Suppressor macrophage (primary cell): ENCODE measurements at regions not wholly inside any gene's neighbourhood (a gene's known extent, or its start where the extent isn't known, plus 50 kb on each side); places are given as distances from the start of the nearest gene placed in this dataset.
"Not testable (repeated sequence)": the region's sequence is repeated elsewhere in the genome, so short reads cannot be mapped to it uniquely, and the experiment has no call there.

Experiments used
- DNase-seq, 4 experiments: peaks; one replicate each; pipeline ENCODE4 v3.0.0-alpha.2; 2020 to 2022

DNA sequence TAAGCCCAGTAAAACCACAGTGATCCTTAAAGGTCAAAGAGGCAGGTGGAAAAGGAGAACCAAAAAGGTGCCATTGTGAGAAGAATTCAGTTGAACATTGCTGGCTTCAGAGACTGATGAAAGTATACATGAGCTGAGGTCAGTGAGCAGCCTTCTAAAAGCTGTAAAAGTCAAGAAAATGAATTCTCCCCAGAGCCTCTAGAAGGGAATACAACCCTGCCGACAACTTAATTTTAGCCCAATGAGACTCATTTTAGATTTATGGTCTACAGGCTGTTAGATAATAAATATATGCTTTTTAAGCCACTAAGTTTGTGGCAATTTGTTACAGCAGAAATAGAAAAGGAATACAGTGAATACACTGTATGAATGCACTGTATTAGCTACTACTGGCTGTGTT is 911.4 kb downstream of the TRIB2 start:
- DNase-seq: no peak

DNA sequence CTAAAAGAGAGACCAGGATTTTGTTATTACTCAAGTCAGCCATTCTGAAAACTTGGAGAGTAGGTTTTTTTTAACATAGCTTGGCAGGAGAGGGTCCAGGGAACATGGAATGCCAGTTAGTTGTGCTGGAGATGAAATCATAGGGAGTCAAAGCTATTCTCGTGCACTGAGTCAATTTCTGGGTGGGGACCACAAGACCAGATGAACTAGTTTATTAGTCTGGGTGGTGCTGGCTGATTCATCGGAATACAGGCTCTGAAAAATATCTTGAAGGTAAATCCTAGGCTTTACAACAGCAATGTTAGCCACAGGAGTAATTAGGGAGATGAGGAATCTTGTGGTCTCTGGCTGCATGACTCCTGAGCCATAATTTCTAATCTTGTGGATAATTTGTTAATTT is 921.4 kb downstream of the TRIB2 start:
- DNase-seq: no peak

DNA sequence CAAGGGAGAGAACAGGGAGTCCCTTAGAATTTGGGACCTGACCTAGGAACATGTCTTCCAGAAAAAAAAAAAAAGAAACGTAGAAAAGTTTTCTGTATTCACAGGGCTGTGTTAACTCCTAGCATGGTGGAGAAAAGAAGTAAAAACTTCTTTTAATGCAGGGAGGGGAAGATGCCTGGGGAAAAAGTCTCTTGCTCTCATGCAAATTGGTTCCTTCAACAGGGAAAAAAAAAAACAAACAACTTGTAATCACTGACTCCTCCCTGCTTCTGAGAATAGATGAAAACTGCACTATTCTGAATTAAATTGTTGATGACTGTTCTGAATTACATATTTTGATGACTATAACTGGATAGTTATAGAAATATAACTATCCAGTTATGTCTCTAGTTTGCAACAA is 933.2 kb downstream of the TRIB2 start:
- DNase-seq: no peak

DNA sequence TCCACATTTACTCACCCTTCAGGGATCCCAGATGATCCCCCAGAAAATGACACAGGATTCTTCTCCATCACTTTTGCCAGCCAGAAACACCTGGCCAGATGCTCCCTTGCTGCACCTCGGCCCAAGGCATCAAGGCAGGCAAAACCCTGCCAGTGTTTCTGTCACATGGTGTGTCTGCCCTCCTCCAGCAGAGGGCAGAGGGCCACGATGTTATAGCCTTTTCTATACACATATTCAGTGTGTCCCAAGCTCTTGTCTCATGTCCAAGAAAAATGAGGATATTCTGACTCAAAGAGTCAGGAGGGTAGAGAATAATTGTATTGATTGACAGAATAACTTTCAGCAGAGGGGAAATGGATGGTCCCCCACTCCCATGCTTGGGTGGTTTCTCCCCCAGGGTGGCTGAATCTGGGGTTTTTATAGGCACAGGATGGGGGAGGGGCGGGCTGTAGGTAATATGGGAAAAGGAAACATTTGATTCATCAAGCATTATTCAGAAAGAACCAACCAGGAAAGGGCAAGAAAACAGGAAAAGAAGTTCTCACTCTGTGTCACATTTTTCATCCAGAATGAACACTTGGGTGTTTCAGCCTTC is 933.9 kb downstream of the TRIB2 start:
- DNase-seq: no peak

DNA sequence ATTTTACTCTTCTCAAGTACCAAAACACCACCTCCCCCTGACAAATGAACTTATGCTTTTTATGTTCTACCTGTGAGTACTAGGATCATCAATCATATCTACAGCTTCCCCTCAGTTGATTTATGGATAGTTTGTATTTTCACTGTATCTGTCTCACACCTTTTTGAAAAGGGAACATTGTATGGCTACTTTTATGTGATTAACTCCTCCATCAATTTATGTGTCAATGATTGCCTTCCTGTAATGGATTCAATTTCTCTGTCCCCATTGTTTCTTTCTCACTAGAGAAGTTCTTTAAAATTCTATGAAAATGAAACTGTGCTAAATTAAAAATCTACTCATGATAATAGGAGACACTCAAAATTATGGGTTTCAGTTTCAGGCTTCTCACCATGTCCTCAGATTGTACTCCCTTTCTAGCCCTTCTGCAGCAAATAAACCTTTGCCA is 935.0 kb downstream of the TRIB2 start:
- DNase-seq: no peak

DNA sequence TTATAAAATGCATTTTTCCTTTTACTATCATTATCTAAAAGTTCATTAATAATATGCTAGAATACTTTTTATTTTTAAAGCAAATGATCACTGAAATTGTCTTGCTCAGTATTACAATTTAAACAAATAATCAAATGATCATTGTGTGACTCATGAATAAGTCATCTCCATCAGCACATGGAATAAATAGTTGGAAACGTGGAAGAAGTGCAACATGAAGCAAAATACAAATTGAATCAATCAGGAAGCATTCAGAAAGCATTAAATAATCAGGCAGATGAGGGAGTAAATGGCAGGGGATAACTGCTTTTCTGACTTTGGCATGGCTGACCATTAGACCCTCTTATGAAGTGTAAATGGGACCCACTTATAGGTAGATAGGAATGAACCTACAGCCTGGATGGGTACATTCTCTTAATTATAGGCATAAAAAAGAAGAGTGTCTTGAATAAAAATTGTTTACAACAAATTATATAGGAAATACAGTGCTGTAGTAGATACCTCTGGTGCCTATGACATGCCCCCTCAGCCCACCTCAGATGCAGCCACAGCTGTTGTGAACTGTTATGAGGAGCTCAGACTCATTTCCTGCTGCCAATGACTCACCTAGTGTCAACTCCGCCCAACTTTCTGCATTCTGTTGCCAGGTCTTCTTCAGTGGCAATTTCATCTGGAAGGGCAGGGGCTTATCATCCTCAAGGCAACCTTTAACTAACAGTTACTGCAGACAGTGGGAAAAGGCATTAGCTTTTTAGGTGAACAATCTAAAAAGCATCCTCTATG is 936.0 kb downstream of the TRIB2 start:
- no peak for DNase-seq

DNA sequence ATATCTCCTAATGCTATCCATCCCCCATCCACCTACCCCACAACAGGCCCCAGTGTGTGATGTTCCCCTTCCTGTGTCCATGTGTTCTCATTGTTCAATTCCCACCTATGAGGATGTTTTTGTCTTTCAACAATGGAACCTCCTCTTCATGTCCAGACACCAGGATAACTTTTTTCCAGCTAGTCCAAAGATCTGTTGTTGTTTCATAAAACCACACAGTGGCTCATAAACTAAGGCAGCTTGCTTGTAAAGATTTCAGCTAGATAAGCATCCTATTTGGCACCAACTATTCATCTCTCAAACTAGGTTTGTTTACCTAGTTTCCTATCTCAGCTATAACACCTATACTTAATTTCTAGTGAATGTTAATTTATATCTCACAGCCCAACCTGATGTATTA is 937.7 kb downstream of the TRIB2 start:
- DNase-seq: no peak

DNA sequence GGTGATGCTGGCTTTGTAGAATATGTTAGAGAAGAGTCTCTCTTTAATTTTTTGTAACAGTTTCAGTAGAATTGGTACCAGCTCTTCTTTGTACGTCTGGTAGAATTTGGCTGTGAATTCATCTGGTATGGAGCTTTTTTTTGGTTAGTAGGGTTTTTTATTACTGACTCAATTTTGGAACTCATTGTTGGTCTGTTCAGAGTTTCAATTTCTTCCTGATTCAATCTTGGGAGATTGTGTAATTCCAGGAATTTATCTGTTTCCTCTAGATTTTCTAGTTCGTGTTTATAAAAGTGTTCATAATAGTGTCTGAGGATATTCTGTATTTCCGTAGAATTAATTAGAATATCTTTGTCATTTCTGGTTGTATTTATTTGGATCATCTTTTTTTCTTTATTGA is 943.5 kb downstream of the TRIB2 start:
- DNase-seq: no peak

DNA sequence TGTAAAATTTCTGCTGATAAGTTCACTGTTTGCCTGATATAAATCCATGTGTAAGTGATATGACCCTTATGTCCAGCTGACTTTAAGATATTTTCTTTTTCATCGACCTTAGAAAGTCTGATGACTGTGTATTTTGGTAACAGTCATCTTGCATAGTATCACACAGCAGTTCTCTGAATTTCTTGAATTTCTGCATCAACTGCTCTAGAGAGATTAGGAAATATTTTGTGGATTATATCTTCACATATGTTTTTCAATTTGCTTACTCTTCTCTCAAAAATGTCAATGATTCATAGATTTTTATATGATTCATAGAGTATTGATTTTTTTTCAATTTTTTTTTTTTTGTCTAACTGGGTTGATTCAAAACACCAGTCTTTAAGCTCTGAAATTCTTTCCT is 945.3 kb downstream of the TRIB2 start:
- DNase-seq: no peak

DNA sequence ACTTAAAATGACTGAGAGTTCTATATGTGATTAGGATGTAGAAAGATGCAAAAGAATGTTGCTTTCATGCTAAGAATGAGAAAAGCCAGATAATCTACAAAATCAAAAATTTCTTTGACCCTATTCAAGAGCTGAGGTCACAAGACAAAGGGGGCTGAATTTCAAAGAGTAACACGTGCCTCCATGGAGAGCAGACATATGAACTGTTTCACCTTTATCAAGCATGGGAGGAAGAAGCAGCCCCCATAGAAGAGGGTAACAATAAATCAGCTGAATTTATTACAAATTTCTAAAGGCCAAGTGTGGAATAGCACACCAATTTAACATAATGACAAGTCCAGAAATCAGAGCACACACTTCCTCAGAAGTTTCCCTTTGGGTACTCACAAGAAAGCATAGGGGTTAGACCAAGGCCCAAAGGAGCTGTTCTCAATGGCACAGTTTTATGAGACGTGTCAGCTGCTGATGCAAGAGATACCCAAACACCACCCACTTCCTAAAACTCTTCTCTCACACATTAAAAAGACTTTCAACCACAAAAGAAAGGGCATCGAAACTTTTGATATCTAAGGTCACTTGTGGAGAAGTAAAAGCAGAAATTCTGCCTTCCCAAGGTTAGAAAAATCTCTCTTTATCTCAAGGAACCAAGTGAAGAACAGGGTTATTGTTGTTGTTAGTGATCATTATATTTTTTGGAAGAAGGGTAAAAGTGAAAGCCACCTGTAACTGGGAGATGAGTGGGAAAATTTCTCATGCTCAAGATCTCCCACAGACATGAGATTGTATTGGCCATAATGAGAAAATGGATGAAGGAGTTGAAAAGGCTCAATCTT is 950.1 kb downstream of the TRIB2 start:
- no peak for DNase-seq

DNA sequence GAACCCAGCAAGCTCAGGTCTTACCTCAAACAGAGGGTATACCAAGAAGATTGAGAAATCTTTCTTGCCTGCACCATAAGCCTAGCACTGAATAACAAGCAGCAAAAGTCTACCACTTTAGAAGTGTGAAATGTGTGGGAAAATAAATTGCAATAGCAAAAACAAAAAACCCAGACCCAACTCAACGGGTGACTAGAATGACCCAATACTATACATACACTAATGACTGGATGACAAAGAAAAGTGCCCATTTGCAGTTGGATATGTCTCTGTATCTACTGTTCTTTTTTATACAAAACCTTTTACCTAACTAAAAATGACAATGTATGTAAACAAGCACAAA is 950.6 kb downstream of the TRIB2 start:
- DNase-seq: no peak

DNA sequence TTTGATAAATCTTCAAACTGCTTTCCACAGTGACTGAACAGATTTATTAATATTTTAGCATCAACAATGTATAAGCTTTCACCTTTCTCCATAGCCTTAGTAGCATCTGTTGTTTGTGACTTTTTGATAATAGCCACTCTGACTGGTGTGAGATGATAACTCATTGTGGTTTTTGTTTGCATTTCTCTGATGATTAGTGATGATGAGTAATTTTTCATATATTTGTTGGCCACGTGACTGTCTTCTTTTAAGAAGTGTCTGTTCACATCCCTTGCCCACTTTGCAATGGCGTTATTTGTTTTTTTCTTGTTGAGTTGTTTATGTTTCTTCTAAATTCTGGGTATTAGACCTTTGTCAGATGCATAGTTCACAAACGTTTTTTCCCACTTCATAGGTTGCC is 952.9 kb downstream of the TRIB2 start:
- no peak for DNase-seq

DNA sequence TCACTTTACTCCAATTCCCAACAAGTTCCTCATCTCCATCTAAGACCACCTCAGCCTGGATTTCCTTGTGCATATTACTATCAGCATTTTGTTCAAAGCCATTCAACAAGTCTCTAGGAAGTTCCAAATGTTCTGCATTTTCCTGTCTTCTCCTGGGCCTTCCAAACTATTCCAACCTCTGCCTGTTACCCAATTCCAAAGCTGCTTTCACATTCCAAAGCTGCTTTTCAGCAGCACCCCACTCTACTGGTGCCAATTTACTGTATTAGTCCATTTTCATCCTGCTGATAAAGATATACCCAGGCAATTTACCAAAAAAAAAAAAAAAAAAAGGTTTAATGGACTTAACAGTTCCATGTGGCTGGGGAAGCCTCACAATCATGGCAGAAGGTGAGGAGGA is 957.1 kb downstream of the TRIB2 start:
- DNase-seq: not testable (repeated sequence)

DNA sequence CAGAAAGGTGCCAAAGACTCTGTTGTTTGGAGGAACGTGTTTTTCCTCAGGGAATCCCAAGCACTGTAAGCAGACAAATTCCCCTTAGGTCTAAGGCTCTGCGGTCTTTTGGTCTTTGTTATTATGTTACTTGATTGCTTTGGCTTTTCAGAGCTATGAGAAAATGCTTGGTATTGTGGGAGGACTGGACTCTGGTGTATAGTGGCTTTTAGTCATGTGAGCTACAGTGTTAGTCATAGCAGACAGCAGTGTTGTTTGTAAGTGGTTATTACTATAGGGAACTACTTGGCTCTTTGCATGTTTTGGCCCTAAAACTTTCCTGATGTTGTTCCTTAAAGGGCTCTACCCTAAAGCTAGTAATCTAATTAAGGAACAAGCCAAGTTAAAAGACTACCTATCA is 956.2 kb upstream of the LRATD1 start:
- DNase-seq: no peak

DNA sequence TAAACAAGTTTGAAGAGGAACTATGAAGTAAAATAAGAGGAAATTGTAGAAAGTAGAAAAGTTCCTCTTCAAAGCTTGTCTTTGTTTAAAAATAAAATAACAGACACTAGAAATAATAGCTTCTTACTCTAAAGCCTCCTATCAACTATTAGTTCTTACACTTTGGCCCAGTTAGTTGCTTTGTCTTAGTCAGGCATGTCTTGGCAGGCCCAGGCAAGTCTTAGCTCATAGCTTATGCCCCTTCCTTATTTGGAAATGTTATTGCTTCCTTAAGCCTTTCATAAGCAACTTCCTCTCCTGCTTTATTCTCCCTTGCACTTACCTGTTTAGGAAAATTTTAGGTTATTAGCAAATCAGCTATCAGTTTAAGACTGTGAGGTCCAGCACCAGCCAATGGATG is 950.6 kb upstream of the LRATD1 start:
- DNase-seq: no peak

DNA sequence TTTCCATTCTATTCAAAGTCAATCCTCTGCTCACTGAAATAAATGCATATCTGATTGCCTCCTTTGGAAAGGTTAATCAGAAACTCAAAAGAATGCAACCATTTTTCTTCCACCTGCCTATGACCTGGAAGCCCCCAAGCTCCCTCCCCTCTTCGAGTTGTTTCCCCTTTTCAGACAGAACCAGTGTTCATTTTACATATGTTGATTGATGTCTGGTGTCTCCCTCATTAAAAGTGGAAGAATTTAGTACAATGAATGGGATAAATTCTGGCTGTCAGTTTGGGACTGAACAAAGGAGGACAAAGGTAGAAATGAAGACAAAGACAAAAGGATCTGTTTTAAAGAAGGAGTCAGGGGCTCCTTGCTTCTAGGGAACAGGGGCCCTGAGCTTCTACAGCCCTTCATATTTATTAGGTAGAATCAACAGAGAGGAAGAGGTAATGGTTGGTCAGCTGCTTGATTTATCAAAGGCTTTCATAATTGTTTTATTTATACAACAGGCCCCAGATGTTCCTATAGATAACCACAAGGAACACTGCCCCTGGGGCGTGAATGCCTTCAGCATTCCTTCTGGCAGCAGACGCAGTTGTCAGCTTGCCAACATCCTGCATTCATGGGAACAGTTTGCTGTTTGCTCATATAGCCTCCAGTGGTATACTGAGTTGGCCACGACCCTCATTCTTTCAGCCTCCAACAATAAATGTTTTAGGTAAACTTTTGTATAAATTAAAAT is 949.8 kb upstream of the LRATD1 start:
- no peak for DNase-seq

DNA sequence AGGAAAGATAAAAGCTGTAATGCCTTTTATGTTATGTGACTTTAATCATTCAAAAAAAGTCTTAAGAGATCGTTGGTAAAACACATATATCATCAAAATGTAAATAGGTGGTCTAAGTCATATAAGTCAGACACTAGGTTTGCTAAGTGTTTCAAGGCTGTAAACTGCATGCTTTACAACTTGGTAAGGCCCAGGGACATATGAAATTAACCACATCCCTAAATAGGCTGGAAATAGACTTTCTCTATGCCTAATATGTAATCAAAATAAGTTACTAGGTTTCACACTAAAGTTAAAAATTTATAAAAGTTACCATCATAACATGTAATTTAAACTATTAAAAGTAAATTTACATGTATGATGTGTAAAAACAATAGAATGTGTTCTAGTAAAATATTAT is 946.3 kb upstream of the LRATD1 start:
- DNase-seq: no peak

DNA sequence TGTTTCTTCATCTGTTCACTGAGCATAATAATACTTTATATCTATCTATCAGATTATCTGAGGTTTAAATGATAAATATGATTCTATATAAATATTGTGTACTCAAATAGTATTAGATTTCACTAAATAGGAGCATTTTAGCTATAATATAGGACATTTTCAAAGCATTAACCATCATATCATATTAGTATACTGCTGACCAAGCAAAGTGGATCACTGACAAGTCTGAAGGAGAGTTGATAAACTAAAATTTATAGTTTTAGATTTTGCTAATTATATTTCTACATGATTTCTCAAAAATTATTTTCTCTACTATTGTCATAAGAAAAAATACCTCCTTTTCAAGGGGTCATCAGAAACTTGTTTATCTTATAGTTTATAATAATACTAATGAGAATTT is 937.8 kb upstream of the LRATD1 start:
- no peak for DNase-seq

DNA sequence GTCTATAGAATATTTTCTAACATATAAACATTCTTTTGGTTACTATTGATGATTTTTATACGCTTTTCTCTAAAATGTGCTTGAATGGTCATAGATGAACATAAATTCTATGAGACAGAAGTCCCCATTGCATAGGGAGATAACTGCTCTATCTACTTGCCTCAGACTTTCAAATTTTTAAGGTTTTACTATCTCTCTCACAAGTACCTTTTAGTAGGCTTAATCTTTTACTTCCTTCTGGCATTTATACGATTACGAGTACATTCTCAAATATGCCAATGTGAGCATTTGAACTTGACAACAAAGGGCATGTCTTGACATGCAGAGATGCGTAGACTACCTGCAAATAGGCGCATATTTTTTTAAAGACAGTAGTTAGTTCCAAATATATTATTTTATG is 935.9 kb upstream of the LRATD1 start:
- DNase-seq: no peak

DNA sequence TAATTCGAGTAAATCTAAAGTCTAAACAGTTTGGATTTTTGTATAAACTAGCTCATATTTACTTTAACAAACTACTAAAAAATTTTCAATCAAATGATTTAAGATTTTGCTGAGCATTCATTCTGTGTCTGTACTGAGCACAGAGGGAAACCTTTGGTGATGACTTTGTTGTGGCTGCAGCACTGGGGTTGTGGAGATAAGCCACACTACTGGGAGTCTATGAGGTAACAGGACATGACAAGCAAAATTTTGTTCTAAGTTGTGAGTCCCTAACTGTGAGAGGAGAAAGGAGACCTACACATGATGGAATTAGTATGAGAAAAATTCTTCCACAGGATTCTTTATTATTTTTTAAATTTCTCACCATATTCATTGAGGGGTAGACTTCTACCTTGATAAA is 933.7 kb upstream of the LRATD1 start:
- DNase-seq: no peak

DNA sequence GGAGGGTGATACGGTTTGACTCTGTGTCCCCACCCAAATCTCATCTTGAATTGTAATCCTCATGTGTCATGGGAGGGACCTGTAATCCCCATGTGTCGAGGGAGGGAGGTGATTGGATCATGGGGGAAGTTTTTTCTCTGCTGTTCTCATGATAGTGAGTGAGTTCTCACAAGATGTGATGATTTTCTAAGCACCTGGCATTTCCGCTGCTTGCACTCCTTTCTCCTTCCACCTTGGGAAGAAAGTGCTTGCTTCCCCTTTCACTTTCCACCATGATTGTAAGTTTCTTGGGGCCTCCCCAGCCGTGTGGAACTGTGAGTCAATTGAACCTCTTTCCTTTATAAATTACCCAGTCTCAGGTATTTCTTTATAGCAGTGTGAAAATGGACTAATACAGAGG is 932.6 kb upstream of the LRATD1 start:
- DNase-seq: not testable (repeated sequence)

DNA sequence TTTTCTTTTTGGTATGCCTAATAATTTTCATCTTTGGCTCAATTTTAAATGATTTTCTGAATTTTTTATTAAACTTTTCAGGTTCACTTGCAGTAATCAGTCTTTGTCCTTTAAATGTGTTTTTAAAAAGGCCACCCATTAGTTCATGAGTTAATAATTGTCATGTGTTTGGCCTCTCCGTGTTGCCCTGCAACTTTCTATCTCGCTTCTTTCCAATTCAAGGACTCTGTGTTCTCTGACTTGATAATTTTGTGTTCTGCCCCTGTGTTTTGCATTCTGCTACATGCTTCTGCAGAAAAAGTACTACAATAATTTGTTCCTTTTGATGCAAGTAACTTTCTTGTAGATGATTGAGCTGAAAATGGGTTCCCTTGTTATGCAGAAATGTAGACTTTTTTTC is 921.4 kb upstream of the LRATD1 start:
- no peak for DNase-seq

DNA sequence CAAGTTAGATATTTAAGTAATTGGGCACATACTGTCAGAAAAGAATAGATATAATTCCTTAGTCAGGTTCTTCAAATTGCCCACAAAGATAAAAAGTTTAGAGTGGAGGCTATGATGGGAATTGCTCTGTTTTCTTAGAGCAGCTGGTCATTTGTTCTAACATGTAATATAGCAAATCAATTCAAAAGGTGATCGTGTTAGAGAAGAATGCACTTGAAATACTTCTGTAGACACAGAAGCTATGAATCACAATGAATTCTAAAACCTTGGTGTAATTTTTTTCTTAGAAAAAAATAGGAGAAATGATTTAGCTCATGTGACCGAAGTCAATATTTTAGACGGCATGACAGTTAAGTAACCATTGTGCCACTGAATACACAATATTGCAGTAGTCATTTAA is 918.1 kb upstream of the LRATD1 start:
- DNase-seq: no peak
